ENCODE measurements at regions not wholly inside any gene's neighbourhood (a gene's known extent, or its start where the extent isn't known, plus 50 kb on each side); places are given as distances from the start of the nearest gene placed in this dataset.

DNA sequence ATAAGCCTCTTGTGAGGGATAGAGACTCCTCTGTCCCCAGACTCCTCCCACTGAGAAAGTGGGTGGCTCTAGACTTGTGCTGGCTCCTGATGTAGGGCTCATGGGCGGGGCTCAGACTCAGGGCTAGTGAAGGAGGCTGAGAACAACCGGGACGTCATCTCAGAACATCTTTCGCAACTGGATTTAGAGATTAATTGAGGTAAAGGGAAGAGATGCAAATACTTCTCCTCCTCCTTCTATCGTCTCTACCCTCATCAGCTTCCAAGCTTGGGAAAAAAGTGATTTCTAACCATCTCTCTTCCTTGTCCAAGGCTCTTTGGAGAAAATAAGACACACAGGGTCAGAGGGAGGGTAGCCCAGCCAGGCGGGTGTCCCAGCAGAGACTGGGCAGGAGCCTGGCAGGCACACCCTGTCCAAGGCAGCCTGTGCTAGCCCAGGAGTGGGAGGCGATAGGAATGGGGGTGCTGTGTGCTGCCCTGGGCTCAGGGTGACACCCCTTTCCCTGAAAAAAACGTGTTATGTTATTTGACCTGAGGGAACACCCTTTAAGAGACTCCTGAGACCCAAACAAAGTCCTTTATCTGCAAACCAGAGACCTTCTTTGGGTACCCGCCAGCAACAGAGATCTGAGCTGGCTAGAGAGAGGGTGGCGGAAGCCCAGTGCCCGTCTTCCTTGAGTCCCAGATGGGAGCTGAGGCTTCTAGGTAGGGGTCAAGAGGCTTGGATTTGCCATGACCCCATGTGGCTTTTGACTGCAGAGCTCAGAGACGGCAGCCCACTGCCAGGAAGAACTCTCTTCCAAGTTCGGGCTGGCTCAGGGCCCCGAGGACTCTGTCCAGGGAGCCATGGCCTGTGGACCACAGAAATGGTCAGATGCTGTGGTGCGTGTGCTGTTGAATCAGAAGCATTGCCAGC is 160.9 kb downstream of the ADAMTS15 start:
- no peak for DNase-seq (ENCODE audit: extremely low read depth, low read depth)

DNA sequence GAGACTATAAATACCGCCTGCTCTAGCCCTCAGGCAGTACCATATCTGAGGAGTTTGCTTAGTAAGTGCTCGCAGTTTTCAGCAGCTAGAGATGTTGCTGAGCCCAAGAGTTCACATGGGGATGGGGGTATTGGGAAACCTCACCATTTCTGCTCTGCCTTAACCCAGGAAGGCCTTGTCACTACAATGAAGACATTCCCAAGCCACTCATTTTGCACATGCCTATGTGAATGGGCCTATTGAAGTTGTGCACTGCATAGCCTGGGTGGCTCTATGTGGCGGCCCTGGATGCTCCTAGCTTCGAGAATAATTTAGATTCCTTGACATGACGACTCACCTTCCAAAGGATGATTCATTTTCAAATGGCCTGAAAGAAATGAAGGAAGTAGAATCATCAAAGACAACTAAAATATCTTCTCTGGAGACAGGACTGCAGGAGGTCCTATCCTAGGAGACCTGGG is 163.4 kb downstream of the ADAMTS15 start:
- DNase-seq (ENCODE audit: extremely low read depth, low read depth): no peak

DNA sequence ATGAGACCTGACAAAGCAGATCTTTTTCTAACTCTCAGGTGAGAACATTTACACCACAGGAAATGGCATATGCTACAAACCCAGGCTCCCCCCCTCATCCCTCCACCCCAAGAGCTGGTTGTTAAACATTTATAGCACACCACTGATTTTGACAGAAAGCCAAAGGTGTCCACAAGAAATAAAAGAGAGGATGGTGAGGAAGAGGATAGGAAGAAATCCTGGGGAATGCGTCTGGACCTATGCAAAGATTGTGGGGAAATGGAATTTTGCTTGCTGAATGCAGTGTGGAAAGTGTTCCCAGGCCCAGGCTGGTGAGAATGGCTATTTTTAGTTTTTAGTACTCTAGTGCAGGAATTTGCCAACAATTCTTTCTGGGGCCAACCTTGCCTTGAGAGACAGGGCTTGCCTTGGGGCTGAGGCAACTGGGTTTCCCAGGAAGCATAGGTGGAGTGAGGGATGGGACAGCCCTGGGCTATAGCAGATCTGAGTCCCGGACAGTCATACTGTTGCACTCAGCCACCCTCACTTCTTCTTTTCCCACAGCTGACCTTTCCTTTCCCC is 163.9 kb downstream of the ADAMTS15 start:
- DNase-seq (ENCODE audit: extremely low read depth, low read depth): no peak

DNA sequence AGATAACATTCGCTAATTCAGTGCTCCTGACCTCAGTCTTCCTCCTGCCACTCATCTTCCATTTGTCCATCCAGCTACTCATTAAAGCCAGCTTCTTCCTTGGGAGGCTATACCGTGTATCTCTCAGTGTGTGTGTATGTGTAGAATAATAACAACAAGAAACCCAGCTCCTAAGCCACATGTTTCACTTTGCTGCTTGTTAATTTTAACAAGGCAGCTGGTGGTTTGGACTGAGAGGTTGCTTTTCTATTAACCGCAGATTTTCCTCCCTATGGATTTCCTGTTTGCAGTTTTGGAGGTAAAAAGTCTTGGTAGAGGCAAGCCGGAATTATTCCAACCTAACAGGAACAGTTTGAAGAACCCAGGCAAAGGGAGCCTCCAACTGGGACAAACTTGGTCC is 165.0 kb downstream of the ADAMTS15 start:
- no peak for DNase-seq (ENCODE audit: extremely low read depth, low read depth)

DNA sequence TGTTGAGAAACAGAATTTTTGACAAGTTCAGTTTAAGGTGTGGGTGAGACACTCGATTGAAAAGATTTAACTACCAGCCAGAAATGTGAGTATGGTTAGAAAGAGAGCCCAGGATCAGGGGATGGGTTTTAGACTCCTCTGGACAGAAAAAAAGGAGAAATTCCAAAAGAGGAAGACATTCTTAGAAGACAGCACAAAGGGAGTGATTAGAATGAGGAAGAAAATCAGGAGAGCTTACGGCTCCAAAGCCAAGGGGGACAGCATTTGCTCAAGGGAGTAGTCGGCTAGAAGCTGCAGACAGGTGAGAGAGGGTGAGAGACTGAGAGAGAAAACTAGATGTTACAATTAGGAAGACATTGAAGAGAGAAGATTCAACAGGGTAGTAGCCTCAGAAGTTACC is 166.1 kb downstream of the ADAMTS15 start:
- no peak for DNase-seq (ENCODE audit: extremely low read depth, low read depth)

DNA sequence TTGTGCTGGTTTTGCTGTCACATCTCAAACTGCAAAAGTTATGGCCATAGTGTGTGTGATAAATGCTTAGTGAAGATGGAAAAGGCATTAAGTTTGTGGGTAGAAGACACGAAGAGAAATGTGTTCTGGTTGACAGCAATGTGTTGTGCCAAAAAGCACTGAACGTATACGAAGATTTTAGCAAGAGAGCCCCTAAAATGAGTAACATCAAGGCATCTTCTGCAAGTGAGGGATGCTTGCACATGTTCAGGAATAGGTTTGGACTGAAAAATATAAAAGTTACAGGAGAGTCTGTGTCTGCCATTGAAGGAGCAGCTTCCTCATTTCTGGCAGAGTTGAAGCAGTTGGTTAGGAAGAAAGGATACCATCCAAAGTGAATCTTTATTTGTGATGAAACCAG is 167.1 kb downstream of the ADAMTS15 start:
- no peak for DNase-seq (ENCODE audit: extremely low read depth, low read depth)

DNA sequence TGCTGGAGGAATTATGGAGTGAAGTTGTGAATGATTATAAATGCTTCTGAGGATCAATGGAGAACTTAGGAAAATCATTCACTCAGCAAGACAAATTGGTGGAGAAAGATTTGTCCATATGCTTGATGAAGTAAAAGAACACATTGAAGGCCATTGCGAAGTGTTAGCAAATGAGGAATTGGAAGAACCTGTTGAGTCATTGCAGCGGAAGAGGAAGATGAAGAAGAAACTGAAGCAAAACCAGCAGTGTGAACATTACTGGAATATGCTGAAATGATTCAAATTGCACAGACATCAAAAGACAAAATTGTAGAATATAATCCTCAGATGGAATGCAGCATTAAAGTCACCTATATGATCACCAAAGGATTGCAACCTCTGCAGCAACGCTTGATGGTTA is 168.1 kb downstream of the ADAMTS15 start:
- no peak for DNase-seq (ENCODE audit: extremely low read depth, low read depth)

DNA sequence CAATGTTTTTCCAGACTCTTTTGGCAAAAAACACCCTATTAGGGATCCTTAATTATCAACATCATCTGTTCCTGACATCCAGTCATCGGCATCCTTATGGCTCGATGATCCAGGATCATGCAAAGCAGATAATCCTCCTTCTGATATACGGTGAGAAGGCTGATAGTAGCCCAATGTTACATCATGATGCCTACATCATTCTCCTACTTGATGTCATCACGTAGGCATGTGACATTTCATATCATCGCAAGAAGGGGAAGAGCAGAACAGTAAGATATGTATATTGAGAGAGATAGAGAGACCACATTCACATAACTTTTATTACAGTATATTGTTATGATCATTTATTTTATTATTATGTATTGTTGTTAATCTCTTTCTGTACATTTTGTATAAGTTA is 168.6 kb downstream of the ADAMTS15 start:
- no peak for DNase-seq (ENCODE audit: extremely low read depth, low read depth)

DNA sequence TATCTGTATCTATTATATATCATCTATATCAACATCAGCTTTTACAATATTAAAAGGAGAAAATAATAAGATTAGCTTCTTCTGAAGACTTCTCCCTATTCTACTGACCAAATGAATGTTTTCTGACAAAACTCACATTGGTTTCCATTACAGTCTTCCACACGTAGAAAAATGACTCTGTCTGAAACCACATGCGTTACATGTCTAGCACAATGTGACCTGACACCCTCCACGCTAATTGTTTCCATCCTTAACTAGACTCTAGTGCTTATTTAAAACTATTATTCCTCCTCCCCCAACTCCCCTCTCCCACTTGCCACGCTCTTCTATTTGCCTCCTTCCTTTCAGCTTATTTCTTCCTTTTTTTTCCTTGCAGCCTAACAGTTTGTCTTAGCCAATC is 172.1 kb downstream of the ADAMTS15 start:
- DNase-seq (ENCODE audit: extremely low read depth, low read depth): no peak

DNA sequence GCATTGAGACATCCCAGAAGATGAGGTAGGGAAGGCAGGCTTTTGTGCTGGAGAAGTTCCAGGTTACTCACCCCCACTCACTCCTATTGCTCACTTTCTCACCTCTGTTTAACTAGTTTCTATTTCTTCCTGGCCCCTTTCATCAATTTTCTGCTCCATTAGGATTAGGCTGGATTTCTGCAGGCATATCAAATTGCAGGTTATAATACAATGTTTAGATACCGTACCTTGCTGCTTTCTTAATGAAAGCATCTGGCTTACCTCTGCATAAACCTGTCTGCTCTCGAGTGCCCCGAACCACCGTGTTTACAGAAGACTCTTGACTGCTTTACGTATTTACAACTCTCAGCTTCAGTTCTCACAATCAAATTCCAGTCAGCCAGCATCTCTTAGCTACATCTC is 173.7 kb downstream of the ADAMTS15 start:
- no peak for DNase-seq (ENCODE audit: extremely low read depth, low read depth)

DNA sequence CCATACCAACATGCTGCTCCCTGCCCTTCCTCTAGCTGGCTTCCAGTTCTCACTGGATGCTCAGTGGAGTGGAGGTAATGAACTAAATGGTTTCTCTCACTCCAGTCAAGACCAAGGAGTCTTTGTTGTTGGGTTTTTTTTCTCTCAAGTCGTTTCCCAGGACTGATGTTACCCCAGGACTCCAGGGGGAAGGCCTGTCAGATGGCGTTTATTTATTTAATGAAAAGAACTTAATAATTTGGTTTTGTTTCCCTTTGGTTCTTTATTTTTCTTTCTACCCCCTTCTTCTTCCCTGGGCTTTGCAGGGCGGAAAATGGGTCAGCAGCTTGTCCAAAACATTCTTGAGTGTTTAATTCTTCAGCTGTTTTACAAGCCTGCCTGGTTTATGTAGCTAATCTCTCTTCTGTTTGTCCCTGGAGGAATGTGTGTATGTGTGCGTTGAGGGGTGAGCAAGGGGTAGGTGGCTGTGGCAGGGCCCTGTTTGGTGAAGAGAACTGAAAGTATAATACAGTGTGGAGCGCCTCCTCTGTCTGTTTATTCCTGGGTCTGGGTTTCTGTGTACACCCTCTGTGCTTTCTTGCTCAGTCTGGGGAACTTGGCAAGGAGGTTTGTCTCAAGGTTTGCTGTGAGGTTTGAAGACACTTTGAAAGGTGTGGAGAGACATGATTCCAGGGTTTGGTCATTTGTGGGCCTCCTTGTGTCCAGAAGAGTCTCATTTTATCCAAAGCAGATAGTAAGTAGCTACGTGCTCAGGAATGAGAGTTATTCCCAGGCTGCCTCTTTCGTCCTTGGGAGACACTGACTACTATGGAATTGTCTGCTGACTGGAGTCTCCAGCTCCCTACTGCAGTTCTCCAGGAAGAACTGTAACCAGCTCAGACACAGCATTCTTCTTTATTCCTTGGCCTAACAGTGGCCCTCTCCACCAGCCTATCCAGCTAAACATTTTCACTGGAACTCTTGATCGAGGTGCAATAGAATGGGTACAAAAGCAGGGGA is 175.5 kb downstream of the ADAMTS15 start:
- DNase-seq (ENCODE audit: extremely low read depth, low read depth): no peak

DNA sequence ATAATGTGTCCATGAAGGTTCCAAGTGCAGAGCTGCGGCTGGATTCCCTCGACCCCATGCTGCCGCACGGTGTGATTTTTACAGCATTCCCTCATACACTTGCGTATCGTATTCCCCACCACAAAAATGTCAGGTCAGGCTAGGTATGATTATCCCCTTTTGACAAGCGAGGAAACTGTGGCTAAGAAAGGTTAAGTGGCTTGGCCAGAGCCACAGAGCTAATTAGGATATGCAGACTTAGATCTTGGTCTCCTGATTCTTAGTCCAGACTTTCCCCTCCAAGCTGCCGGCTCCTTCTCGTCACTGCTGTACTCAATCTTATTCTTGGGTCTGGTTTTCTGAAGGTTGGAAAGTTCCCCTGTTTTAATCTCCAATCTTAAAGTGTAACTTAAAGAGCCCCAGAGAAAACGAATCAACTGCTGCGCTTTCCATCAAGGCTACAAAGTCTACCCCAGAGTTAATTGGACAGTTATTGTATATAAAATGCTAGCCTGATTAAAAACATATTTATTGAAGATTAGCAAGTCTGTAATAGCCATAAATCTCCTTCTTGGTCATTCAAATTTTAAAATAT is 176.6 kb downstream of the ADAMTS15 start:
- no peak for DNase-seq (ENCODE audit: extremely low read depth, low read depth)

DNA sequence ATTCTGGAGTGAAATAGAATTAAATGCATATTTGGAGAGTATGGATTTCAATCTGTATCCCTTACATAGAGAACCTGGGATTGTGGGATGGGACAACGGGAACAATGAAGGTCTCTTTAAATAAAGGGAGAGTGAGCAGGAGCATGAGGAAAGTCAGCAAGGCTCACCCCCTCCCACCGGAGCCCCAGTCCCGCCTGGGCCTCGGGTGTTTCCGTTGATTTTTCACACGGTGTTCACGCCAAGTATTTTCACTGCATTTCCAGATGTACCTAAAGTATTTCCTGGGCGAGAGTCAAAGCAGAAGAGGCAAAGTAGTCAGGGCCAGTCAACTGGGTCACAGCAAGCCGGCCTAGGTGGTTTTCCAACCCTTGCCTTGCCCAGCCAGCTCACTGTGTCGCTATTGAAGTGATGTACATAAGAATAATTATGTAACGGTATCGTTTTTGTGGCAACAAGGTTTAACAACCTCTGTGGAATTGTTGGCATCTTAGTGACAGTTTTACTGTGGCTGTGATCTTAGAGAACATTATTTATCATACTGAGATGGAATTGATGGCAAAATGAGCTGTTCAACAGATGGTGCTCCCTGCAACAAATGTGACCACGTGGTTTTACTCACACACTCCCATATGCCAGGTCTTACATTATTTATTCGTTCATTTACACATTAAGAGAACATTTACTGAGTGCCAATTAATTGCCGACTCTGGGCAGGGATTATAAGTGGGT is 177.3 kb downstream of the ADAMTS15 start:
- DNase-seq (ENCODE audit: extremely low read depth, low read depth): no peak

DNA sequence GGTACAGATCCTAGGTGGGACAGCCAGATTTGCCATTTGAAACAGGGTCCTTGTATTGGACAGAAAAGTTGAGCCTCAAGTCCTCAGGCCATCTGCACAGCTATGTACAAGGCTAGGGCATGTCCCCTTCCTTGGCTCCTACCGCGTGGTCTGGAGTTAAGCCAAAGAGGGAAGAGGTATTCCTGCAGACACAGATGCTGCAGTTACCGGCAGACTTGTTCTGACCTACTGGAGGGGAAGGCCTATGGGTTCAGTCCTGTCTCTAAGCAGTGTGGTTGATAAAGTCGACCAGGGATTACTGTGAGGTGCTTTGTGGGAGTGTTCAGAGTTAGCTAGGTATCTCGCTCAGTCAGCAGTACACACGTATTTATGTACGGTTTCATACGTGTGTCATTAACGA is 180.6 kb downstream of the ADAMTS15 start:
- DNase-seq (ENCODE audit: extremely low read depth, low read depth): no peak

DNA sequence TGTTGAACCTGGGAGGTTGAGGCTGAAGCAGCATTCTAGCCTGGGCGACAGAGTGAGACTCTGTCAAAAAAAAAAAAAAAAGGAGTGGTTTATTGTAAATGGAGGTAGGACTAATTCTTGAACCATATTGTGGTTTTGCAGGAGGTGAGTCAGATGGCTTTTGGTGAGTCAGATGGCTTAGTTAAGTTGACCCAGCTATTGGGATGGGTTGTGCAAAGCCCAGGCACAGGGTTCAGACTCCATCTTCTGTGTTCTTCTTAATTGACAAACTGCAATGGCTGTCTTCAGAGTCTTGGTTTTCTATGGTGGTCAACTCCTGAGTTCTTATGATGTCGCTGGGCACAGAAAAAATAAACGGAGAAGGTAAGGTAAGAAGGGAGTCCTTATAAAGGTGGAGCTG is 182.7 kb downstream of the ADAMTS15 start:
- no peak for DNase-seq (ENCODE audit: extremely low read depth, low read depth)

DNA sequence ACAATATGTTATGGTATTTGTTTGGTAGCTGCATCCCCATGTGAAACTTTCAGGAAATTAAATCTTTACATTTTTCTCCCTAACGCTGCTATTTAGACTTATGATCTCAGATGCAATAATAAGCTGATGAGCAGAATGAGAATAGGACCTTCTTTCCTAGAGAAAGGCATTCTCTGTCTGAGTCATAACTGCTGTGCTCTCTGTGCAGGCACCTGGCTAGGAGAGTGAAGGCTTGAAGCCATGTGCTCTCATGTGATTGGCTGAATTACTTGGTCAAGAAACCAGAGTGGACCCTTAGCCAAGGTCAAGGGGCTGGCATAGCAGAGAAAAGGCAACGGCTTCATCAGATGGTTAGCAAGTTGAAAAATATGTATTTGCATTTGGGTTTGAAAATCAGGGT is 185.0 kb downstream of the ADAMTS15 start:
- DNase-seq (ENCODE audit: extremely low read depth, low read depth): no peak

DNA sequence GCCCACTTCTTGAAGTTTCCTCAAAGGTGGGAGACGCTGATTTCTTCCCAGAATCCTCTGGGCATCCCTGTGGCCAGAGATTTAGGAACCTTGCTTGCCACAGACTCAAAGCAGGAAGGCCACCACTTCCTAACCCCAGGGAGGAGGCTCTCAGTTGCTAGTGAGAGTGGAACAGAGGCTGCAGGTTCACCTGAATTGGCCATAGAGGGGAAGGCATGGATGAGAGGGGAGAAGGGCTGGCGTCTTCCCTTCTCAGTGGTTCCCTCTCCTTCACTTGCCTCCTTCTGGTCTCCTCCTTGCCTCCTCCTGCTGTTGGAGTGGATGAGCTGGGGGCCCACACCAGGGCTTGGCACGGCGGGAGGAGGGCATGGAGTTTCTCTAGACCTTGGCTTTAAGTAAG is 185.7 kb downstream of the ADAMTS15 start:
- no peak for DNase-seq (ENCODE audit: extremely low read depth, low read depth)

DNA sequence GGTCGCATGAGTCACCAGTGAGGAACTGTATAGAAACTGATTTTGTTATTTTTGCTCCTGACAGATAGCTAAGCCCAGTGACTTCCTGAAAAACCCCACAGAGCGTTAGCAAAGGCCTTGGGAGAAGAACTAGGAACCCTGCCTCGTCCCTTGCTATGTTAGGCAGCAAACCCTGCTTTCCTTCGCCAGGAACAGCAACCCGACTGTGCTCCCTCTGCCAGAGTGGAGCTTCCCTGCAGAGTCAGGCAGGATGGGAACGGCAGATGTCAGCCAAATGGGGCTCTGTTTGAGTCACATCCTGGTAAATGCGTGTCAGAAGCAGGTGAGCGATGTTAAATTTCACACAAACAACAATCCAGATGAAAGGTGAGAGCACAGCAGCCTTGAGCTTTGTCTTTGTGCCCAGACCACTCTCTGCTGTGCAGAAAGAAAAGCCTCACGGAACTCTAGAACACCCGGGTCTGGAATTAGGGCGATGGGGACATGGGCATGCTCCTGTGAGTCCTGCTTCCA is 186.6 kb downstream of the ADAMTS15 start:
- no peak for DNase-seq (ENCODE audit: extremely low read depth, low read depth)

DNA sequence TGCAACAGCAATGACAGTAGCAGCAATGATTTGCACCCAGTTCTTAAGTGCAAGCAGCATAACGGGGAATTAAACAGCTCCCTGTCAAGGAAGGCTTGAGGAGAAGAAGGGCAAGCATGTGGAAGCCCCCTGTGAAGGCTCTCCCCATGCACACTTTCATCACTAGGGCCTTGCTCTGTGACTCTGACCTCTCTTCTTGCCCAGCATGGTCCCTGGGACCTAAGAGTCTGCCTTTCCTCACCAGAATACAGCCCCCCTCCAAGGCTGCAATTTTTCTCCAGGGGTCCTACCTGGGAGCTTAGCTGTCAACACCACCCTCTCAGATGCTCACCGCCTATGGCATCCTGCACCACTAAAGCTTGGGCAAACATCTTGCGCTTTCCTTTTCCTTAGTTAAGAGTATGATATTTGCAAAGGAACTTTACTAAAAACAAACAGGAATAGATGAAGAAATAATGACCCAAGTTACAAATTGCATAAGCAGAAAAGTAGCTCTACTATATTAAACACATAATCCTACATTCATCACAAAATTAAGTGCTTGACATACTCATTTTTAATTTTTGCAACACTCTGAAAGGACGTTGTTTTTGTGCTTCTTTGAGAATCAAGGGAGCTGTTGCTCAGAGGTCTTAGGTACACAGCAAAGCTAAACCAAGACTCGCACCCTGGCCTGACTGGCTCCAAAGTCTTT is 187.6 kb downstream of the ADAMTS15 start:
- DNase-seq (ENCODE audit: extremely low read depth, low read depth): no peak
